ENCODE measurements at regions not wholly inside any gene's neighbourhood (a gene's known extent, or its start where the extent isn't known, plus 50 kb on each side); places are given as distances from the start of the nearest gene placed in this dataset.

DNA sequence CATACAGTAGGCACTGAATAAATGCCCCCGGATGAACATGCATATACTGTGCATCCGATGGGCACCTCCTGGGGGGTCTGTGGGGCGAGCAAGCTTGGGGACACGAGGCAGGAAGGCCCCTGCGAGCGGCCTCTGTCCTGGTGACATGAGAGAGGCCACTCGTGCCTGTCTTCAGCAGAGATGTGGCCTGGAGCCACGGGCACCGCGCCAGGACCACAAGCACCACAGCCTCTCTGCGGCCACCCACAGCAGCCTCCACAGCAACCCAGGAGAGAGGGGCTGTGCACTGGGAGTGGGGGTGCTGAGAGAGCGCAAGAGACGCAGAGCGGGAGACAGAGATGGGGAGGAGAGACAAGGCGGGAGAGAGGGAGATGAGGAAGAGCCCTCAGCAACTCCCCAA, 118.5 kb downstream of the RFLNA start:
- Histone ChIP-seq H3K9me3 (replicated peaks in 1 of 2; ENCODE audit: control insufficient read depth in 1 of 2, insufficient read depth in 1 of 2, low read length in 2 of 2) (no peaks in the 10 kb centered on the region), H3K4me2 (replicated peaks; ENCODE audit: extremely low read depth, low read length, poor library complexity, severe bottlenecking) (no peak overlapping the region), H3K4me1 (ENCODE audit: control insufficient read depth in 1 of 2, insufficient read depth in 2 of 2, low read length in 2 of 2) (no peaks in the 10 kb centered on the region), H3K27ac (ENCODE audit: low read depth in 1 of 2, low read length in 2 of 2) (no peak overlapping the region), H3K36me3 (replicated peaks in 1 of 2; ENCODE audit: control insufficient read depth in 1 of 2, insufficient read depth in 2 of 2, low read length in 2 of 2) (peaks cover 89 to 100% of the 10 kb centered on the region in 2 donors), H4K20me1 (ENCODE audit: insufficient read depth, low read length) (peaks cover 100% of the 10 kb centered on the region), H3K4me3 (replicated peaks in 1 of 3; ENCODE audit: low read depth in 2 of 3, low read length in 3 of 3) (no peak overlapping the region), H3K9ac (ENCODE audit: insufficient read depth, low read length, poor library complexity, severe bottlenecking) (no peak overlapping the region), H2AFZ (ENCODE audit: insufficient read depth, low read depth, low read length, poor library complexity, severe bottlenecking) (no peak overlapping the region), H3K27me3 (ENCODE audit: control insufficient read depth in 2 of 2, insufficient read depth in 2 of 2, low read length in 2 of 2) (no peaks in the 10 kb centered on the region), H3K79me2 (ENCODE audit: insufficient read depth, low read length) (peaks cover 33% of the 10 kb centered on the region)
- WGBS (ENCODE audit: insufficient coverage) = 85% methylated on average over 6 of the region's 15 CpGs
- TF ChIP-seq, protein P1, sequence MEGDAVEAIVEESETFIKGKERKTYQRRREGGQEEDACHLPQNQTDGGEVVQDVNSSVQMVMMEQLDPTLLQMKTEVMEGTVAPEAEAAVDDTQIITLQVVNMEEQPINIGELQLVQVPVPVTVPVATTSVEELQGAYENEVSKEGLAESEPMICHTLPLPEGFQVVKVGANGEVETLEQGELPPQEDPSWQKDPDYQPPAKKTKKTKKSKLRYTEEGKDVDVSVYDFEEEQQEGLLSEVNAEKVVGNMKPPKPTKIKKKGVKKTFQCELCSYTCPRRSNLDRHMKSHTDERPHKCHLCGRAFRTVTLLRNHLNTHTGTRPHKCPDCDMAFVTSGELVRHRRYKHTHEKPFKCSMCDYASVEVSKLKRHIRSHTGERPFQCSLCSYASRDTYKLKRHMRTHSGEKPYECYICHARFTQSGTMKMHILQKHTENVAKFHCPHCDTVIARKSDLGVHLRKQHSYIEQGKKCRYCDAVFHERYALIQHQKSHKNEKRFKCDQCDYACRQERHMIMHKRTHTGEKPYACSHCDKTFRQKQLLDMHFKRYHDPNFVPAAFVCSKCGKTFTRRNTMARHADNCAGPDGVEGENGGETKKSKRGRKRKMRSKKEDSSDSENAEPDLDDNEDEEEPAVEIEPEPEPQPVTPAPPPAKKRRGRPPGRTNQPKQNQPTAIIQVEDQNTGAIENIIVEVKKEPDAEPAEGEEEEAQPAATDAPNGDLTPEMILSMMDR (IDR thresholded peaks at IDR 0.05) = no peak
- intact Hi-C loops (cut with micrococcal nuclease) = no loop called here
- peaks cover 73 to 94% of the 10 kb centered on the region in 2 donors for H3K36me3 Mint-ChIP-seq
- H3K4me1 Mint-ChIP-seq = no peaks in the 10 kb centered on the region
- DNase-seq = no peak
- peaks cover 0 to 2% (median 0%) of the 10 kb centered on the region in 3 donors for H3K27me3 Mint-ChIP-seq (ENCODE audit: low read depth in 3 of 3)
- no peak overlapping the region for H3K4me3 Mint-ChIP-seq
- H3K9me3 Mint-ChIP-seq = peaks cover 0 to 3% (median 0%) of the 10 kb centered on the region in 7 donors
- H3K27ac Mint-ChIP-seq = peak overlapping the region in 4 of 7 donors; percentile 25 to 77 (median 50)

DNA sequence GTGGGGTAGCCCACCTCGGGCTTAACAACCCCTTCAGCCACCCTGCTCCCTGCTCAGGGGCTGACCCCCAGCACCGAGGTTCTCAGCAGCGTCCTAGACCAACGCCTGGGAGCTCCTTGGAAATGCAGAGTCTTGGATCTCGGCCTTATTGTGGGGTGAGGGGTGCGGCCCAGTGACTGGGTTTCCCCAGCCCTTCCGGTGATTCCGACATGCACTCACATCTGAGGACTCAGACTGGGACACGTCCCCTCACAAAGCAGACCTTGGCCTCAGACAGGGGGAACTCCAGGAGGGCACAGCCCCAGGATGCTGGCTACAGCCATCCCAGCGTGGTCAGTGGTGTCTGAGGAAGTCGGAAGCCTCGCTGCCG, 117.7 kb downstream of the RFLNA start:
- Histone ChIP-seq H3K27ac (ENCODE audit: low read depth in 1 of 2, low read length in 2 of 2) (no peak overlapping the region), H3K9ac (ENCODE audit: insufficient read depth, low read length, poor library complexity, severe bottlenecking) (no peak overlapping the region), H3K4me3 (replicated peaks in 1 of 3; ENCODE audit: low read depth in 2 of 3, low read length in 3 of 3) (no peak overlapping the region), H3K4me2 (replicated peaks; ENCODE audit: extremely low read depth, low read length, poor library complexity, severe bottlenecking) (no peak overlapping the region), H2AFZ (ENCODE audit: insufficient read depth, low read depth, low read length, poor library complexity, severe bottlenecking) (no peak overlapping the region), H4K20me1 (ENCODE audit: insufficient read depth, low read length) (peaks cover 98% of the 10 kb centered on the region), H3K9me3 (replicated peaks in 1 of 2; ENCODE audit: control insufficient read depth in 1 of 2, insufficient read depth in 1 of 2, low read length in 2 of 2) (no peaks in the 10 kb centered on the region), H3K36me3 (replicated peaks in 1 of 2; ENCODE audit: control insufficient read depth in 1 of 2, insufficient read depth in 2 of 2, low read length in 2 of 2) (peaks cover 84 to 100% of the 10 kb centered on the region in 2 donors), H3K27me3 (ENCODE audit: control insufficient read depth in 2 of 2, insufficient read depth in 2 of 2, low read length in 2 of 2) (no peaks in the 10 kb centered on the region), H3K4me1 (ENCODE audit: control insufficient read depth in 1 of 2, insufficient read depth in 2 of 2, low read length in 2 of 2) (no peaks in the 10 kb centered on the region), H3K79me2 (ENCODE audit: insufficient read depth, low read length) (peaks cover 33% of the 10 kb centered on the region)
- no peak overlapping the region for H3K4me3 Mint-ChIP-seq
- WGBS (ENCODE audit: insufficient coverage) = 96% methylated on average over 5 of the region's 13 CpGs
- peaks cover 72 to 94% of the 10 kb centered on the region in 2 donors for H3K36me3 Mint-ChIP-seq
- no peaks in the 10 kb centered on the region for H3K4me1 Mint-ChIP-seq
- peaks cover 0 to 3% (median 0%) of the 10 kb centered on the region in 7 donors for H3K9me3 Mint-ChIP-seq
- peaks cover 0 to 2% (median 0%) of the 10 kb centered on the region in 3 donors for H3K27me3 Mint-ChIP-seq (ENCODE audit: low read depth in 3 of 3)
- peak overlapping the region in 1 of 7 donors; percentile 25 for H3K27ac Mint-ChIP-seq
- DNase-seq = no peak
- intact Hi-C loops (cut with micrococcal nuclease) = no loop called here
- TF ChIP-seq, protein P1 (IDR thresholded peaks at IDR 0.05) = no peak
